SK-N-SH treated with all-trans-retinoic acid at 6 μM for 48 hours (cell line): ENCODE measurements at regions not wholly inside any gene's neighbourhood (a gene's known extent, or its start where the extent isn't known, plus 50 kb on each side); places are given as distances from the start of the nearest gene placed in this dataset.

ENCODE experiments used
- ATAC-seq: fragments of 200-7000 bp; cut with Tn5 transposase; 3 replicates; pipeline ENCODE4 v1.9.1; 2020; ENCODE audit warnings: mild to moderate bottlenecking, moderate library complexity
- ARNTL ChIP-seq: fragments of 450-650 bp; formaldehyde crosslinking; IDR thresholded peaks from 2 replicates; pipeline ENCODE4 v1.5.0; 2020; ENCODE audit warnings: low read depth, mild to moderate bottlenecking, moderate library complexity, borderline replicate concordance
- CREB5 ChIP-seq: fragments of 250-450 bp; sonication (Bioruptor Pico); IDR thresholded peaks from 2 replicates; pipeline ENCODE4 v1.5.1; 2020; ENCODE audit warnings: low read depth, mild to moderate bottlenecking, moderate library complexity
- CSDC2 ChIP-seq: fragments of 250-450 bp; sonication (Bioruptor Pico); IDR thresholded peaks from 2 replicates; pipeline ENCODE4 v1.5.0; 2020; ENCODE audit warnings: mild to moderate bottlenecking, moderate library complexity
- CSRNP3 ChIP-seq: fragments of 250-450 bp; sonication (Bioruptor Pico); IDR thresholded peaks from 2 replicates; pipeline ENCODE4 v1.5.1; 2021; ENCODE audit warnings: mild to moderate bottlenecking, moderate library complexity
- ESRRG ChIP-seq: fragments of 250-450 bp; sonication (Bioruptor Pico); IDR thresholded peaks from 2 replicates; pipeline ENCODE4 v1.6.1; 2021; ENCODE audit warnings: mild to moderate bottlenecking
- GLIS3 ChIP-seq: fragments of 250-450 bp; sonication (Bioruptor Pico); IDR thresholded peaks from 2 replicates; pipeline ENCODE4 v1.5.0; 2020; ENCODE audit warnings: mild to moderate bottlenecking, moderate library complexity
- ISL1 ChIP-seq: fragments of 250-450 bp; sonication (Bioruptor Pico); IDR thresholded peaks from 2 replicates; pipeline ENCODE4 v2.1.2; 2022; ENCODE audit warnings: mild to moderate bottlenecking, moderate library complexity
- OSR1 ChIP-seq: fragments of 250-450 bp; sonication (Bioruptor Pico); IDR thresholded peaks from 2 replicates; pipeline ENCODE4 v1.8.0; 2022; ENCODE audit warnings: moderate library complexity, mild to moderate bottlenecking, inconsistent platforms
- PATZ1 ChIP-seq: fragments of 250-450 bp; sonication (Bioruptor Pico); IDR thresholded peaks from 2 replicates; pipeline ENCODE4 v1.8.0; 2020; ENCODE audit warnings: mild to moderate bottlenecking, moderate library complexity, borderline replicate concordance
- POU6F1 ChIP-seq: fragments of 250-450 bp; sonication (Bioruptor Pico); IDR thresholded peaks from 2 replicates; pipeline ENCODE4 v1.8.0; 2021; ENCODE audit warnings: low read depth, mild to moderate bottlenecking, moderate library complexity, borderline replicate concordance
- PPARA ChIP-seq: fragments of 250-450 bp; sonication (Bioruptor Pico); IDR thresholded peaks from 2 replicates; pipeline ENCODE4 v1.5.0; 2020; ENCODE audit warnings: mild to moderate bottlenecking, borderline replicate concordance
- RARB ChIP-seq: fragments of 250-450 bp; sonication (Bioruptor Pico); IDR thresholded peaks from 2 replicates; pipeline ENCODE4 v1.8.0; 2021; ENCODE audit warnings: mild to moderate bottlenecking, moderate library complexity
- SNAI2 ChIP-seq: fragments of 250-450 bp; sonication (Bioruptor Pico); IDR thresholded peaks from 2 replicates; pipeline ENCODE4 v1.5.0; 2020; ENCODE audit warnings: mild to moderate bottlenecking, moderate library complexity
- TCF4 ChIP-seq: fragments of 250-450 bp; sonication (Bioruptor Pico); IDR thresholded peaks from 2 replicates; pipeline ENCODE4 v1.8.0; 2021; ENCODE audit warnings: mild to moderate bottlenecking, moderate library complexity, borderline replicate concordance
- TOX ChIP-seq: fragments of 250-450 bp; sonication (Bioruptor Pico); IDR thresholded peaks from 2 replicates; pipeline ENCODE4 v1.8.0; 2021; ENCODE audit warnings: mild to moderate bottlenecking, moderate library complexity, borderline replicate concordance
- TSHZ2 ChIP-seq: fragments of 250-450 bp; sonication (Bioruptor Pico); IDR thresholded peaks from 2 replicates; pipeline ENCODE4 v1.5.0; 2020; ENCODE audit warnings: mild to moderate bottlenecking, moderate library complexity
- ZC3H10 ChIP-seq: fragments of 250-450 bp; sonication (Bioruptor Pico); IDR thresholded peaks from 2 replicates; pipeline ENCODE4 v1.5.1; 2021; ENCODE audit warnings: mild to moderate bottlenecking, moderate library complexity
- ZFP30 ChIP-seq: fragments of 450-650 bp; formaldehyde crosslinking; IDR thresholded peaks from 2 replicates; pipeline ENCODE4 v1.5.0; 2022; ENCODE audit warnings: mild to moderate bottlenecking, moderate library complexity
- ZNF565 ChIP-seq: fragments of 450-650 bp; formaldehyde crosslinking; conservative IDR thresholded peaks from 2 replicates; pipeline ENCODE4 v1.5.0; 2020; ENCODE audit warnings: low read depth, mild to moderate bottlenecking, moderate library complexity
- ZNF70 ChIP-seq: fragments of 450-650 bp; formaldehyde crosslinking; IDR thresholded peaks from 2 replicates; pipeline ENCODE4 v1.5.0; 2020; ENCODE audit warnings: mild to moderate bottlenecking, moderate library complexity
- ZNF8 ChIP-seq: fragments of 450-650 bp; formaldehyde crosslinking; IDR thresholded peaks from 2 replicates; pipeline ENCODE4 v1.5.0; 2020; ENCODE audit warnings: mild to moderate bottlenecking, moderate library complexity

GRCh38 chr2:129193961-129194360, 785.5 kb upstream of the RAB6C start:
- no peak for TF ChIP-seq POU6F1 (CRISPR knock-in tag)
- no peak for TF ChIP-seq SNAI2 (CRISPR knock-in tag)
- TF ChIP-seq ZNF8 = no peak
- TF ChIP-seq PATZ1 (CRISPR knock-in tag) = no peak
- TF ChIP-seq ZNF70 = no peak
- no peak for TF ChIP-seq GLIS3 (CRISPR knock-in tag)
- no peak for TF ChIP-seq ZNF565
- no peak for TF ChIP-seq CSDC2 (CRISPR knock-in tag)
- no peak for TF ChIP-seq CREB5 (CRISPR knock-in tag)
- no peak for TF ChIP-seq TOX (CRISPR knock-in tag)
- no peak for TF ChIP-seq RARB (CRISPR knock-in tag)
- TF ChIP-seq ISL1 (CRISPR knock-in tag) = no peak
- no peak for TF ChIP-seq PPARA (CRISPR knock-in tag)
- no peak for TF ChIP-seq TSHZ2 (CRISPR knock-in tag)
- no peak for TF ChIP-seq ZFP30 (CRISPR knock-in tag)
- no peak for ATAC-seq

GRCh38 chr2:129199501-129199900, 780.0 kb upstream of the RAB6C start:
- TF ChIP-seq ARNTL (CRISPR knock-in tag) = no peak
- no peak for TF ChIP-seq ZC3H10 (CRISPR knock-in tag)
- no peak for TF ChIP-seq RARB (CRISPR knock-in tag)
- TF ChIP-seq ZNF565 = no peak
- TF ChIP-seq TSHZ2 (CRISPR knock-in tag) = no peak
- ATAC-seq = no peak

- no peak for ATAC-seq
- TF ChIP-seq ARNTL (CRISPR knock-in tag) (no peak), ESRRG (no peak), ZNF70 (no peak), TCF4 (no peak), POU6F1 (CRISPR knock-in tag) (no peak), GLIS3 (CRISPR knock-in tag) (no peak), ZC3H10 (CRISPR knock-in tag) (no peak), OSR1 (CRISPR knock-in tag) (no peak), ZNF8 (no peak), SNAI2 (CRISPR knock-in tag) (no peak), ISL1 (CRISPR knock-in tag) (no peak), PATZ1 (CRISPR knock-in tag) (no peak), CSRNP3 (no peak)
Observed at GRCh38 chr2:129201696-129202095, 777.8 kb upstream of the RAB6C start.
